H1 (cell line): ENCODE measurements at regions not wholly inside any gene's neighbourhood (a gene's known extent, or its start where the extent isn't known, plus 50 kb on each side); places are given as distances from the start of the nearest gene placed in this dataset.

Experiments used
- CTCF ChIA-PET: fragments of 300-600 bp; sonication (Branson Sonifier 250); formaldehyde crosslinking; loops from one replicate; lab custom pipeline; 2021; ENCODE audit not compliant: partially characterized antibody; lab: Charles Lee
- POLR2A ChIA-PET: fragments of 300-600 bp; sonication (Branson Sonifier 250); formaldehyde crosslinking; loops from one replicate; lab custom pipeline; 2021; ENCODE audit warnings: inconsistent platforms; ENCODE audit not compliant: partially characterized antibody; lab: Charles Lee
- DNase-seq, 2 experiments: peaks; one replicate each; pipeline versions ENCODE4 v3.0.0 to v3.0.0-alpha.2; 2010 to 2022; ENCODE audit warnings: low spot score in 2 of 2, low read depth in 1 of 2, mixed read lengths in 1 of 2
- FAIRE-seq: peaks from 2 replicates; lab custom pipeline; 2011; peaks lifted over from hg19 to GRCh38; lab: Jason Lieb, UNC
- H2AFZ ChIP-seq: 2 replicates; pipeline ENCODE4 v1.8.1; 2012; ENCODE audit warnings: low read length, inconsistent platforms
- H2AK5ac ChIP-seq: 2 replicates; pipeline ENCODE4 v1.6.1; 2013; ENCODE audit warnings: low read depth, low read length
- H2BK120ac ChIP-seq: replicated peaks from 2 replicates; pipeline ENCODE3; 2013; ENCODE audit warnings: low read depth, low read length, inconsistent platforms
- H2BK12ac ChIP-seq: 2 replicates; pipeline ENCODE4 v1.6.1; 2013; ENCODE audit warnings: low read depth, low read length
- H2BK15ac ChIP-seq: 2 replicates; pipeline ENCODE4 v1.6.1; 2013; ENCODE audit warnings: low read length
- H2BK20ac ChIP-seq: 2 replicates; pipeline ENCODE4 v1.6.1; 2013; ENCODE audit warnings: low read length
- H2BK5ac ChIP-seq: 2 replicates; pipeline ENCODE4 v1.6.1; 2013; ENCODE audit warnings: low read depth, low read length
- H3K14ac ChIP-seq: 2 replicates; pipeline ENCODE4 v1.6.1; 2013; ENCODE audit warnings: inconsistent platforms; ENCODE audit not compliant: insufficient read length
- H3K18ac ChIP-seq: 2 replicates; pipeline ENCODE4 v1.6.1; 2013; ENCODE audit warnings: low read length; ENCODE audit errors: extremely low read depth
- H3K23ac ChIP-seq: 2 replicates; pipeline ENCODE4 v1.6.1; 2013; ENCODE audit warnings: inconsistent platforms; ENCODE audit not compliant: insufficient read length
- H3K23me2 ChIP-seq: 2 replicates; pipeline ENCODE4 v1.6.1; 2013; ENCODE audit warnings: low read depth, low read length
- H3K27ac ChIP-seq: 2 replicates; pipeline ENCODE4 v1.6.1; 2011; ENCODE audit warnings: low read depth, low read length, inconsistent platforms
- H3K27me3 ChIP-seq, 4 experiments: replicated peaks in 1 of 4; 1 replicate in 1 of 4; 2 replicates in 3 of 4; pipeline versions ENCODE4 v1.6.1 to v1.8.1; 2011 to 2013; ENCODE audit warnings: low read length in 3 of 4, mild to moderate bottlenecking in 3 of 4, inconsistent platforms in 2 of 4, mixed read lengths in 2 of 4, moderate library complexity in 1 of 4; ENCODE audit not compliant: control insufficient read depth in 3 of 4, insufficient read depth in 3 of 4; ENCODE audit errors: extremely low read depth in 1 of 4
- H3K36me3 ChIP-seq, 4 experiments: 2 replicates each; pipeline versions ENCODE4 v1.6.1 to v1.8.1; 2011 to 2013; ENCODE audit warnings: mild to moderate bottlenecking in 4 of 4, low read length in 3 of 4, moderate library complexity in 2 of 4, control low read depth in 1 of 4, inconsistent platforms in 1 of 4; ENCODE audit not compliant: insufficient read depth in 4 of 4, control insufficient read depth in 2 of 4
- H3K4ac ChIP-seq: replicated peaks from 2 replicates; pipeline ENCODE3; 2013; ENCODE audit warnings: low read length, low read depth, mixed read lengths, inconsistent platforms; ENCODE audit not compliant: insufficient read length
- H3K4me1 ChIP-seq, 4 experiments: replicated peaks in 1 of 4; 1 replicate in 1 of 4; 2 replicates in 3 of 4; pipeline versions ENCODE4 v1.6.1 to v1.8.1; 2011 to 2013; ENCODE audit warnings: low read length in 3 of 4, inconsistent platforms in 2 of 4, mixed read lengths in 1 of 4; ENCODE audit not compliant: insufficient read depth in 4 of 4, control insufficient read depth in 3 of 4
- H3K4me2 ChIP-seq, 2 experiments: 2 replicates each; pipeline versions ENCODE4 v1.6.1 to v1.8.1; 2011 to 2013; ENCODE audit warnings: low read depth in 2 of 2, low read length in 2 of 2, control low read depth in 1 of 2, inconsistent platforms in 1 of 2, mild to moderate bottlenecking in 1 of 2; ENCODE audit not compliant: insufficient read depth in 1 of 2
- H3K4me3 ChIP-seq, 4 experiments: fragments of 200-600, 300-600 bp in 1 of 4; sonication (generic), shearing (Covaris generic), sonication (Bioruptor Twin) in 1 of 4; 2 replicates each; pipeline versions ENCODE4 v1.5.1 to v1.8.1; 2011 to 2016; ENCODE audit warnings: low read length in 4 of 4, low read depth in 3 of 4, control low read depth in 2 of 4, inconsistent platforms in 2 of 4, mild to moderate bottlenecking in 2 of 4, mixed read lengths in 1 of 4, moderate library complexity in 1 of 4; ENCODE audit not compliant: insufficient read depth in 2 of 4; ENCODE audit errors: extremely low read depth in 1 of 4
- H3K56ac ChIP-seq: replicated peaks from 2 replicates; pipeline ENCODE3; 2013; ENCODE audit warnings: low read depth, mild to moderate bottlenecking, mixed read lengths, low read length, inconsistent platforms; ENCODE audit not compliant: insufficient read length
- H3K79me1 ChIP-seq: 2 replicates; pipeline ENCODE4 v1.6.1; 2013; ENCODE audit warnings: low read depth, low read length, control low read depth
- H3K79me2 ChIP-seq, 2 experiments: 2 replicates each; pipeline versions ENCODE4 v1.6.1 to v1.8.1; 2012 to 2013; ENCODE audit warnings: low read length in 2 of 2, mild to moderate bottlenecking in 2 of 2, inconsistent platforms in 1 of 2; ENCODE audit not compliant: insufficient read depth in 2 of 2, control insufficient read depth in 1 of 2
- H3K9ac ChIP-seq, 4 experiments: replicated peaks in 1 of 4; 1 replicate in 1 of 4; 2 replicates in 3 of 4; pipeline versions ENCODE4 v1.6.1 to v1.8.1; 2011 to 2013; ENCODE audit warnings: low read depth in 3 of 4, low read length in 3 of 4, control low read depth in 2 of 4, mild to moderate bottlenecking in 2 of 4, moderate library complexity in 2 of 4, inconsistent platforms in 1 of 4; ENCODE audit errors: extremely low read depth in 1 of 4
- H3K9me3 ChIP-seq, 2 experiments: 2 replicates each; pipeline versions ENCODE4 v1.6.1 to v1.8.1; 2012 to 2013; ENCODE audit warnings: mild to moderate bottlenecking in 2 of 2, moderate library complexity in 2 of 2, control low read depth in 1 of 2, inconsistent platforms in 1 of 2, low read depth in 1 of 2, low read length in 1 of 2, mixed read lengths in 1 of 2; ENCODE audit not compliant: insufficient read depth in 2 of 2
- H4K20me1 ChIP-seq, 2 experiments: replicated peaks in 1 of 2; 2 replicates each; pipeline versions ENCODE3 to v1.8.1; 2011 to 2013; ENCODE audit warnings: inconsistent platforms in 2 of 2, low read length in 2 of 2, mild to moderate bottlenecking in 1 of 2; ENCODE audit not compliant: insufficient read depth in 2 of 2, control insufficient read depth in 1 of 2
- H4K5ac ChIP-seq: 2 replicates; pipeline ENCODE4 v1.6.1; 2013; ENCODE audit warnings: low read length, low read depth, mixed read lengths, inconsistent platforms; ENCODE audit not compliant: insufficient read length
- H4K8ac ChIP-seq: 2 replicates; pipeline ENCODE4 v1.8.0; 2013; ENCODE audit warnings: mild to moderate bottlenecking, moderate library complexity, low read length, inconsistent platforms; ENCODE audit not compliant: insufficient read depth; ENCODE audit errors: extremely low read depth
- H4K91ac ChIP-seq: replicated peaks from 2 replicates; pipeline ENCODE3; 2013; ENCODE audit warnings: low read length, mixed read lengths, inconsistent platforms; ENCODE audit not compliant: insufficient read length
- CHD1 ChIP-seq: IDR thresholded peaks from 2 replicates; pipeline ENCODE4 v1.6.1; 2012; ENCODE audit warnings: low read depth, low read length, improper control_type of control experiment
- E2F6 ChIP-seq: IDR thresholded peaks from 2 replicates; pipeline ENCODE4 v1.6.1; 2012; ENCODE audit warnings: inconsistent platforms
- JUND ChIP-seq: IDR thresholded peaks from 2 replicates; pipeline ENCODE4 v1.6.1; 2011; ENCODE audit warnings: mild to moderate bottlenecking, improper control_type of control experiment, low read length
- RNF2 ChIP-seq: fragments of 200-900, 300-1000 bp; sonication (generic); IDR thresholded peaks from 2 replicates; pipeline ENCODE4 v1.7.1; 2016; ENCODE audit warnings: borderline replicate concordance, low read depth, mild to moderate bottlenecking, antibody characterized with exemption, low read length; ENCODE audit not compliant: poor library complexity, severe bottlenecking; ENCODE audit errors: missing control alignments
- TEAD4 ChIP-seq: IDR thresholded peaks from 2 replicates; pipeline ENCODE4 v1.6.1; 2012; ENCODE audit warnings: low read depth, low read length, inconsistent platforms, mixed read lengths
- WGBS, 2 experiments: shearing (Covaris generic) in 1 of 2; methylation state at CpG; one replicate each; pipeline versions ENCODE4 v1.1.6 to v1.1.7; 2013 to 2015; ENCODE audit warnings: low lambda C conversion rate in 2 of 2, mixed read lengths in 2 of 2, inconsistent platforms in 1 of 2, low coverage in 1 of 2, missing lambda C conversion rate in 1 of 2; ENCODE audit not compliant: insufficient replicate concordance in 2 of 2, insufficient coverage in 1 of 2, insufficient read length in 1 of 2; ENCODE audit errors: extremely low coverage in 1 of 2, missing lambda C conversion rate in 1 of 2; 5-methylcytosine and 5-hydroxymethylcytosine counted together

- H3K56ac ChIP-seq, result no peak overlapping the region
- TF ChIP-seq CHD1 (no peak), RNF2 (no peak), E2F6 (no peak), JUND (no peak), TEAD4 (no peak)
These were observed 394.6 kb upstream of the PTCHD4 start for GRCh38 chr6:48505621-48506020.

More at GRCh38 chr6:48505621-48506020, 394.6 kb upstream of the PTCHD4 start:
- no peak overlapping the region for H2BK5ac ChIP-seq
- no peak overlapping the region for H2BK15ac ChIP-seq
- no peak overlapping the region for H4K5ac ChIP-seq
- no peaks in the 10 kb centered on the region for H3K79me2 ChIP-seq
- no peak overlapping the region for H3K9ac ChIP-seq
- H4K91ac ChIP-seq, result no peak overlapping the region
- no peaks in the 10 kb centered on the region for H4K20me1 ChIP-seq
- no peak overlapping the region for H3K14ac ChIP-seq
- ChIA-PET POLR2A (no interaction called here), CTCF (no interaction called here)
- H4K8ac ChIP-seq, result no peak overlapping the region
- no peak overlapping the region for H3K27ac ChIP-seq
- no peaks in the 10 kb centered on the region for H3K79me1 ChIP-seq
- 93% methylated on average over 2 of the region's 2 CpGs; no CpG with 5 or more reads in 1 of the 2 experiments for WGBS, 2 experiments
- DNase-seq (no peak), FAIRE-seq (no peak)
- H3K36me3 ChIP-seq, result no peaks in the 10 kb centered on the region
- H3K23ac ChIP-seq, result no peak overlapping the region
- no peaks in the 10 kb centered on the region for H3K9me3 ChIP-seq
- H3K4me2 ChIP-seq, result no peak overlapping the region
- H3K18ac ChIP-seq, result no peak overlapping the region
- H3K27me3 ChIP-seq, result no peaks in the 10 kb centered on the region
- H2BK12ac ChIP-seq, result no peak overlapping the region
- H3K4ac ChIP-seq, result no peak overlapping the region
- H2BK120ac ChIP-seq, result no peak overlapping the region
- H2AFZ ChIP-seq, result no peak overlapping the region
- no peak overlapping the region for H3K4me3 ChIP-seq
- no peaks in the 10 kb centered on the region for H3K4me1 ChIP-seq
- H2BK20ac ChIP-seq, result no peak overlapping the region
- H3K23me2 ChIP-seq, result no peaks in the 10 kb centered on the region
- H2AK5ac ChIP-seq, result no peak overlapping the region
